ENCODE measurements at regions not wholly inside any gene's neighbourhood (a gene's known extent, or its start where the extent isn't known, plus 50 kb on each side); places are given as distances from the start of the nearest gene placed in this dataset.

- H3K4me3 Mint-ChIP-seq, result peak overlapping the region; percentile 69
- H3K4me1 Mint-ChIP-seq (ENCODE audit: low read depth), result peaks cover 65% of the 10 kb centered on the region
- no peaks in the 10 kb centered on the region for H3K9me3 Mint-ChIP-seq
- H3K36me3 Mint-ChIP-seq (ENCODE audit: low read depth), result peaks cover 16% of the 10 kb centered on the region
- peak overlapping the region; percentile 90 for H3K27ac Mint-ChIP-seq
- no peaks in the 10 kb centered on the region for H3K27me3 Mint-ChIP-seq (ENCODE audit: low read depth)
Measured at GRCh38 chr9:109894921-109895758, 115.1 kb downstream of the PALM2AKAP2 start.

GRCh38 chr9:109901201-109901600 lies 121.2 kb downstream of the PALM2AKAP2 start:
- H3K4me3 Mint-ChIP-seq, result no peak overlapping the region
- no peaks in the 10 kb centered on the region for H3K9me3 Mint-ChIP-seq
- H3K4me1 Mint-ChIP-seq (ENCODE audit: low read depth), result peaks cover 37% of the 10 kb centered on the region
- H3K36me3 Mint-ChIP-seq (ENCODE audit: low read depth), result peaks cover 9% of the 10 kb centered on the region
- H3K27ac Mint-ChIP-seq, result peak overlapping the region; percentile 10
- H3K27me3 Mint-ChIP-seq (ENCODE audit: low read depth), result no peaks in the 10 kb centered on the region

- no peak overlapping the region for H3K27ac Mint-ChIP-seq
Measured at GRCh38 chr9:109903515-109904138, 123.6 kb downstream of the PALM2AKAP2 start.

DNA sequence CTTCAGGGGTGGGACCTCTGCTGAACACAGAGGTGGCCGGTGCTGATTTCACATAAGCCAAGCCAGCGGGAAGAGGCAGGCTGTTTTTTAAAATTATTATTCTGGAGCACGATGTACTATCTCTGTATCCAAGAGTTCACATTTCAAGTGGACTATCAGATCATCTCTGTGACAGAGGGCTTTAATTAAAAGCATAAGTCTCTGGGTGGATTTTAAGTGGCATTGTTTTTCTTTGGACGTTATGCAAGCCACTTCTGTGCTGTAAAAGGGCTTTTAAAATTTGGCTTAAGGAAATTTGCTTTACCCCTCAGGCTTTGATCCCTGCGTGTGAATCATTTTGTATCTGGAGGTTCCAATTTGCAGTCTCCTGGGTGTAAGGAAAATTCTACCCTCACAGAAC lies 124.7 kb downstream of the PALM2AKAP2 start:
- Mint-ChIP-seq H3K27ac (no peak overlapping the region), H3K9me3 (no peaks in the 10 kb centered on the region), H3K27me3 (ENCODE audit: low read depth) (no peaks in the 10 kb centered on the region), H3K36me3 (ENCODE audit: low read depth) (peaks cover 3% of the 10 kb centered on the region), H3K4me1 (ENCODE audit: low read depth) (peaks cover 39% of the 10 kb centered on the region), H3K4me3 (no peak overlapping the region)

More at GRCh38 chr9:109903515-109904138, 123.6 kb downstream of the PALM2AKAP2 start:
- H3K36me3 Mint-ChIP-seq (ENCODE audit: low read depth), result peaks cover 8% of the 10 kb centered on the region
- peaks cover 48% of the 10 kb centered on the region for H3K4me1 Mint-ChIP-seq (ENCODE audit: low read depth)
- H3K9me3 Mint-ChIP-seq, result no peaks in the 10 kb centered on the region
- no peaks in the 10 kb centered on the region for H3K27me3 Mint-ChIP-seq (ENCODE audit: low read depth)
- no peak overlapping the region for H3K4me3 Mint-ChIP-seq

DNA sequence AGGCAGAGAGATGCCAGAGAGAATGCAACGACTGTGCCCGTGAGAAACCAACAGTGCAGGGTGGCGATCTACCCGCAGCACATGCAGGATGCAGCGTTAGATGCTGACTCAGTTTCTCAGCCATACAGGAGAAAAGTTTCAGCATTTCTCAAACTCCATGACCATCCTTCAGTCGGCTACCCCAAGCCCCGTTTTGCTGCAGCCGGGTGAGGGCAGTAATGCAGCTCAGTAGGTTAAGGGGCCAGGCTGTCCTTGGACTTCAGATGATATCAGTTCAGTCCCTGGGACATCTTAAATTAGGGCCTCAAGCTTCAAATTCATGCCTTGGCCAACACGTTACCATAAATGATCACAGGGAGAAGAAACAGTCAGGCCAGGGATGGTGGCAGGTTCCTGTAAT lies 125.5 kb downstream of the PALM2AKAP2 start:
- Mint-ChIP-seq H3K27ac (no peak overlapping the region), H3K9me3 (no peaks in the 10 kb centered on the region), H3K4me3 (no peak overlapping the region), H3K36me3 (ENCODE audit: low read depth) (no peaks in the 10 kb centered on the region), H3K4me1 (ENCODE audit: low read depth) (peaks cover 32% of the 10 kb centered on the region), H3K27me3 (ENCODE audit: low read depth) (no peaks in the 10 kb centered on the region)

DNA sequence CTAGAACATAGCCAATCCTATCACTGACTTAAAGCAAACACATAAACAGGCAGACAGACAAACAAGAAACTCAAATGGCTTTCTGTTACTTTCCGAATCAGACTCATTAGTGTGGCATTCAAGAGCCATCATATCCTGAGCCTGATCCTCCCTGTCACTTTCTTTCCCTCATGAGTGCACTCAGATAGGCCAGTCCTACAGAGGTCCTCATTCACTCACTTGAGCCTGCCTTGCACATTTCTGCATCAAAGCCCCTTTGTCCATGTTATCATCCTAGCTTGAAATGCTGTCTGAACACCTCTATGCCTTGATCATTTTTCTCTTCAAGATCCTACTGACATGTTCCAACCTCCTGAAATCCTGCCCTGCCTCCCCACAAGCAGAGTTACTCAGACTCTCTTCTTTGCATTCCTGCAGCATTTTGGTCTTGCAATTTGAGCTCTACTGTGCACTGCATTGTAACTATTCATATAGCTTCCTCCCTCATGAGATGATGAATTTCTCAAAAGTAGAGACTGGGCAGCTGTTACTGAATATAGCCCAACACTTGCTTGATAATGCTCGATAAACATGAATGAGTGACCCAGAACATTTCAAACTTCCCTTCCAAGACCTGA lies 126.9 kb downstream of the PALM2AKAP2 start:
- peaks cover 24% of the 10 kb centered on the region for H3K4me1 Mint-ChIP-seq (ENCODE audit: low read depth)
- H3K36me3 Mint-ChIP-seq (ENCODE audit: low read depth), result no peaks in the 10 kb centered on the region
- no peaks in the 10 kb centered on the region for H3K9me3 Mint-ChIP-seq
- H3K27ac Mint-ChIP-seq, result peak overlapping the region; percentile 4
- no peak overlapping the region for H3K4me3 Mint-ChIP-seq
- H3K27me3 Mint-ChIP-seq (ENCODE audit: low read depth), result no peaks in the 10 kb centered on the region

GRCh38 chr9:109907400-109907799 lies 127.4 kb downstream of the PALM2AKAP2 start:
- H3K27ac Mint-ChIP-seq, result peak overlapping the region; percentile 33
- no peaks in the 10 kb centered on the region for H3K36me3 Mint-ChIP-seq (ENCODE audit: low read depth)
- no peaks in the 10 kb centered on the region for H3K9me3 Mint-ChIP-seq
- H3K27me3 Mint-ChIP-seq (ENCODE audit: low read depth), result no peaks in the 10 kb centered on the region
- H3K4me3 Mint-ChIP-seq, result no peak overlapping the region
- peaks cover 22% of the 10 kb centered on the region for H3K4me1 Mint-ChIP-seq (ENCODE audit: low read depth)

DNA sequence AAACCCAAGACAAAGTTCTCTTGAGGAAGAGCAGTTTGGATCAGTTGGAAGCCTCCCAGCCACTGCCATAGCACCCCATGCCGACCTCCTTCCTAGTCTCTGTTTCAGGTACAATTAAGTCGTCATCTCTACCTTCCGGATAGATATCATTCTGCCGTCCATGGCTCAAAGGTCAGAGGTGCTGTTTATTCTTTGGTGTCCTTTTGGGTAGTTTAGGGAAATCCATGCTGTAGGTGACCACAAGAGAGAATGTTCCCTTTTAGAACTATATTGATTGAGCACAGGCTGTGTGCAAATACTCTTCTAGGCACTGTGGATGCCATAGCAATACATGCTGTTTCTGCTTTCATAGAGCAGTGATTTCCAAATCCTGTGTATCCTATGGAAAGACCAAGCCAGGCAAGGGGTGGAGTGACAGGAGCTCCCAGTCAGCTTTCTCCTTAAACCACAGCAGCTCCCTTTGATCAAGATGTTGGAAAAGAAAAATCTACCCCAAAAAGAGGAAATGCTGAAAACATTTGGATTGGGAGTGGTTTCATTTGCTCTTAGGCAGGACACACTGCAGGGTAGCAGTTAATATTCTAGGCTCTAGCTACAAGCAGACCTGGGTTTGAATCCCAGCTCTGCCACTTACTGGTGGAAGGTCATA lies 127.9 kb downstream of the PALM2AKAP2 start:
- no peak overlapping the region for H3K27ac Mint-ChIP-seq

GRCh38 chr9:109908459-109909390 lies 128.7 kb downstream of the PALM2AKAP2 start:
- Mint-ChIP-seq H3K36me3 (ENCODE audit: low read depth) (peaks cover 3% of the 10 kb centered on the region), H3K4me3 (no peak overlapping the region), H3K4me1 (ENCODE audit: low read depth) (peaks cover 22% of the 10 kb centered on the region), H3K9me3 (no peaks in the 10 kb centered on the region), H3K27ac (no peak overlapping the region), H3K27me3 (ENCODE audit: low read depth) (no peaks in the 10 kb centered on the region)

More for the DNA sequence above, 127.9 kb downstream of the PALM2AKAP2 start:
- no peak overlapping the region for H3K4me3 Mint-ChIP-seq
- peaks cover 23% of the 10 kb centered on the region for H3K4me1 Mint-ChIP-seq (ENCODE audit: low read depth)
- no peaks in the 10 kb centered on the region for H3K36me3 Mint-ChIP-seq (ENCODE audit: low read depth)
- H3K9me3 Mint-ChIP-seq, result no peaks in the 10 kb centered on the region
- H3K27me3 Mint-ChIP-seq (ENCODE audit: low read depth), result no peaks in the 10 kb centered on the region

- no peaks in the 10 kb centered on the region for H3K9me3 Mint-ChIP-seq
- peaks cover 27% of the 10 kb centered on the region for H3K4me1 Mint-ChIP-seq (ENCODE audit: low read depth)
Measured at GRCh38 chr9:109910671-109911518, 130.9 kb downstream of the PALM2AKAP2 start.

GRCh38 chr9:109912082-109912582 lies 132.1 kb downstream of the PALM2AKAP2 start:
- Mint-ChIP-seq H3K4me1 (ENCODE audit: low read depth) (peaks cover 25% of the 10 kb centered on the region), H3K36me3 (ENCODE audit: low read depth) (peaks cover 4% of the 10 kb centered on the region), H3K27me3 (ENCODE audit: low read depth) (no peaks in the 10 kb centered on the region), H3K27ac (no peak overlapping the region), H3K9me3 (no peaks in the 10 kb centered on the region), H3K4me3 (no peak overlapping the region)

More at GRCh38 chr9:109910671-109911518, 130.9 kb downstream of the PALM2AKAP2 start:
- Mint-ChIP-seq H3K27ac (no peak overlapping the region), H3K36me3 (ENCODE audit: low read depth) (peaks cover 4% of the 10 kb centered on the region), H3K27me3 (ENCODE audit: low read depth) (no peaks in the 10 kb centered on the region), H3K4me3 (no peak overlapping the region)

GRCh38 chr9:109912726-109913460 lies 132.9 kb downstream of the PALM2AKAP2 start:
- no peak overlapping the region for H3K4me3 Mint-ChIP-seq
- no peaks in the 10 kb centered on the region for H3K27me3 Mint-ChIP-seq (ENCODE audit: low read depth)
- H3K4me1 Mint-ChIP-seq (ENCODE audit: low read depth), result peaks cover 23% of the 10 kb centered on the region
- no peaks in the 10 kb centered on the region for H3K9me3 Mint-ChIP-seq
- no peak overlapping the region for H3K27ac Mint-ChIP-seq
- peaks cover 4% of the 10 kb centered on the region for H3K36me3 Mint-ChIP-seq (ENCODE audit: low read depth)

All from T-helper 1 cell treated with Interleukin-12 subunit alpha and Interleukin-12 subunit beta and Interleukin-4 antibody, amounts not matched to agents 30 μg/mL and 1 μg/mL, for 36 hours (primary cell).